22Rv1 (cell line): ENCODE measurements at regions not wholly inside any gene's neighbourhood (a gene's known extent, or its start where the extent isn't known, plus 50 kb on each side); places are given as distances from the start of the nearest gene placed in this dataset.

Experiments
- CTCF ChIP-seq: fragments of 450-650 bp; IDR thresholded peaks from 2 replicates; pipeline ENCODE4 v1.5.1; 2017; ENCODE audit warnings: mild to moderate bottlenecking
- ZFX ChIP-seq: fragments of 450-650 bp; IDR thresholded peaks from 2 replicates; pipeline ENCODE4 v1.6.1; 2017; ENCODE audit warnings: antibody characterized with exemption, borderline replicate concordance

- TF ChIP-seq CTCF (no peak), ZFX (no peak)
These were observed 140.9 kb downstream of the PMP22 start for GRCh38 chr17:15124264-15124595.
